DOHH2 (cell line): ENCODE measurements at regions not wholly inside any gene's neighbourhood (a gene's known extent, or its start where the extent isn't known, plus 50 kb on each side); places are given as distances from the start of the nearest gene placed in this dataset.

Source experiments
- H3F3A ChIP-seq: fragments of 200-600 bp; sonication (generic), shearing (Covaris generic); 2 replicates; pipeline ENCODE4 v1.6.0; 2016; ENCODE audit warnings: antibody characterized with exemption, mild to moderate bottlenecking; ENCODE audit not compliant: control insufficient read depth, insufficient read depth
- H3K27ac ChIP-seq: fragments of 200-600 bp; sonication (generic); 2 replicates; pipeline ENCODE4 v1.5.1; 2014; ENCODE audit warnings: low read depth, mild to moderate bottlenecking, low read length, moderate library complexity
- H3K27me3 ChIP-seq: fragments of 200-600 bp; sonication (generic); 2 replicates; pipeline ENCODE4 v1.6.1; 2014; ENCODE audit warnings: mild to moderate bottlenecking, low read length, mixed read lengths; ENCODE audit not compliant: control insufficient read depth
- H3K36me3 ChIP-seq: fragments of 200-600 bp; sonication (generic); 2 replicates; pipeline ENCODE4 v1.6.1; 2014; ENCODE audit warnings: mild to moderate bottlenecking, low read length, moderate library complexity, mixed read lengths; ENCODE audit not compliant: control insufficient read depth
- H3K4me1 ChIP-seq: fragments of 200-600 bp; sonication (generic); 2 replicates; pipeline ENCODE4 v1.6.1; 2014; ENCODE audit warnings: mild to moderate bottlenecking, low read length, mixed read lengths; ENCODE audit not compliant: control insufficient read depth
- H3K4me2 ChIP-seq: fragments of 200-600 bp; sonication (generic); 2 replicates; pipeline ENCODE4 v1.6.0; 2014; ENCODE audit warnings: mild to moderate bottlenecking, low read length, moderate library complexity
- H3K4me3 ChIP-seq: fragments of 200-600 bp; sonication (generic); 2 replicates; pipeline ENCODE4 v1.5.1; 2014; ENCODE audit warnings: mild to moderate bottlenecking, low read length, mixed read lengths
- H3K79me2 ChIP-seq: fragments of 200-600 bp; sonication (generic); 2 replicates; pipeline ENCODE4 v1.6.1; 2014; ENCODE audit warnings: mild to moderate bottlenecking, low read length, mixed read lengths; ENCODE audit not compliant: control insufficient read depth
- H3K9me2 ChIP-seq: fragments of 200-600 bp; sonication (generic); replicated peaks from 2 replicates; pipeline ENCODE4 v1.6.1; 2014; ENCODE audit warnings: mild to moderate bottlenecking, low read length, mixed read lengths; ENCODE audit not compliant: control insufficient read depth
- H3K9me3 ChIP-seq: fragments of 200-600 bp; sonication (generic); 2 replicates; pipeline ENCODE4 v1.6.1; 2014; ENCODE audit warnings: antibody characterized with exemption, low read length, mixed read lengths; ENCODE audit not compliant: control insufficient read depth, insufficient read depth
- H4K20me1 ChIP-seq: fragments of 200-600 bp; sonication (generic); 2 replicates; pipeline ENCODE4 v1.6.0; 2014; ENCODE audit warnings: low read depth, mild to moderate bottlenecking, antibody characterized with exemption, low read length, moderate library complexity; ENCODE audit not compliant: control insufficient read depth, insufficient read depth
- EZH2phosphoT487 ChIP-seq: fragments of 200-600 bp; sonication (generic); IDR thresholded peaks from 2 replicates; pipeline ENCODE4 v1.6.1; 2017; ENCODE audit warnings: borderline replicate concordance, mild to moderate bottlenecking, antibody characterized with exemption, low read length, moderate library complexity, mixed read lengths
- TF ChIP-seq, protein P1 (sequence below): fragments of 200-600 bp; sonication (generic); IDR thresholded peaks from one replicate; pipeline ENCODE4 v1.5.1; 2014; ENCODE audit warnings: antibody characterized with exemption, mild to moderate bottlenecking, low read depth, low read length; ENCODE audit not compliant: poor library complexity, severe bottlenecking

DNA sequence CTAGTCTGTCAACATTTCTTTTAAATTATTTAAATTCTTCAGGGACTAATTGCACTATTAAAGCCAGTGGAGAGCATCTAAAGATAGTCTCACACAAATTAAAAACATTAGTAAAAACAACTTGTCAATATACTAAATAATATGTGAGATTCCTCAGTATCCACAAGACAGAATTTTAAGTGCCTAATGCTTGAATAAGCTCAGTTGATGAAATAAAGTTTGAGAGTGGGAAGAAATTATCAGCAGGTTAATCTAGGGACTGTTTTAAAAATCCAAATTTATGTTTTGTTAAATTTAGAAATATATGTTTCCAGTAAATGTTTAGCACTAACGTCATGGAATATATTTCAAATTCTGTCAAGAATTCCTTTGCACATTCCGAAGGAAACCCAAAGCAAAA, 105.2 kb downstream of the SLC41A2 start:
- Histone ChIP-seq H3K36me3 (no peaks in the 10 kb centered on the region), H3K27me3 (no peaks in the 10 kb centered on the region), H3K9me2 (no peaks in the 10 kb centered on the region), H3K27ac (no peak overlapping the region), H3K4me3 (no peak overlapping the region), H4K20me1 (no peaks in the 10 kb centered on the region), H3K4me2 (no peak overlapping the region), H3K9me3 (no peaks in the 10 kb centered on the region), H3F3A (no peaks in the 10 kb centered on the region), H3K79me2 (no peaks in the 10 kb centered on the region), H3K4me1 (no peaks in the 10 kb centered on the region)
- TF ChIP-seq, protein P1, sequence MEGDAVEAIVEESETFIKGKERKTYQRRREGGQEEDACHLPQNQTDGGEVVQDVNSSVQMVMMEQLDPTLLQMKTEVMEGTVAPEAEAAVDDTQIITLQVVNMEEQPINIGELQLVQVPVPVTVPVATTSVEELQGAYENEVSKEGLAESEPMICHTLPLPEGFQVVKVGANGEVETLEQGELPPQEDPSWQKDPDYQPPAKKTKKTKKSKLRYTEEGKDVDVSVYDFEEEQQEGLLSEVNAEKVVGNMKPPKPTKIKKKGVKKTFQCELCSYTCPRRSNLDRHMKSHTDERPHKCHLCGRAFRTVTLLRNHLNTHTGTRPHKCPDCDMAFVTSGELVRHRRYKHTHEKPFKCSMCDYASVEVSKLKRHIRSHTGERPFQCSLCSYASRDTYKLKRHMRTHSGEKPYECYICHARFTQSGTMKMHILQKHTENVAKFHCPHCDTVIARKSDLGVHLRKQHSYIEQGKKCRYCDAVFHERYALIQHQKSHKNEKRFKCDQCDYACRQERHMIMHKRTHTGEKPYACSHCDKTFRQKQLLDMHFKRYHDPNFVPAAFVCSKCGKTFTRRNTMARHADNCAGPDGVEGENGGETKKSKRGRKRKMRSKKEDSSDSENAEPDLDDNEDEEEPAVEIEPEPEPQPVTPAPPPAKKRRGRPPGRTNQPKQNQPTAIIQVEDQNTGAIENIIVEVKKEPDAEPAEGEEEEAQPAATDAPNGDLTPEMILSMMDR = no peak
- TF ChIP-seq EZH2phosphoT487 = no peak

DNA sequence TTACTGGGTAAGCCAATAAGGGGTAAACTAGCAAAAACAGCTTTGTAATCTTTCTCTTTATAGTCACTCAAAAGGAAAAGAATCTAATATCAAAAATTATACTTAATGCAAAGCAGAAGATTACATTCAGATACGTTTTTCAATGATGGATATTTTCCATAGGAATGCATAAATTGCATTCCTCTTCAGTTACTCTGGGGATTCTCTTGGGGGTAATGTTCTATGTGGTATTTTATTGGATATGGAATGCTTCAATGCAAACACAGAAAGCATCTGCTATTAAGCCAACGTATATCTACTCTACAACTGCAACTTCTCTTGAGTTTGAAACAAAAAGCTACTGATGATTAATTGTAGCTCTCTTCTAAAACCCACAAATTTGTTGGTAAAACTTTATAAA, 106.0 kb downstream of the SLC41A2 start:
- H3K27me3 ChIP-seq = no peaks in the 10 kb centered on the region
- no peaks in the 10 kb centered on the region for H3K9me2 ChIP-seq
- no peak overlapping the region for H3K4me3 ChIP-seq
- H3F3A ChIP-seq = no peaks in the 10 kb centered on the region
- TF ChIP-seq EZH2phosphoT487 = no peak
- TF ChIP-seq, protein P1 = no peak
- H3K4me1 ChIP-seq = no peaks in the 10 kb centered on the region
- no peaks in the 10 kb centered on the region for H3K9me3 ChIP-seq
- no peak overlapping the region for H3K4me2 ChIP-seq
- H3K27ac ChIP-seq = no peak overlapping the region
- no peaks in the 10 kb centered on the region for H3K36me3 ChIP-seq
- H3K79me2 ChIP-seq = no peaks in the 10 kb centered on the region
- no peaks in the 10 kb centered on the region for H4K20me1 ChIP-seq

DNA sequence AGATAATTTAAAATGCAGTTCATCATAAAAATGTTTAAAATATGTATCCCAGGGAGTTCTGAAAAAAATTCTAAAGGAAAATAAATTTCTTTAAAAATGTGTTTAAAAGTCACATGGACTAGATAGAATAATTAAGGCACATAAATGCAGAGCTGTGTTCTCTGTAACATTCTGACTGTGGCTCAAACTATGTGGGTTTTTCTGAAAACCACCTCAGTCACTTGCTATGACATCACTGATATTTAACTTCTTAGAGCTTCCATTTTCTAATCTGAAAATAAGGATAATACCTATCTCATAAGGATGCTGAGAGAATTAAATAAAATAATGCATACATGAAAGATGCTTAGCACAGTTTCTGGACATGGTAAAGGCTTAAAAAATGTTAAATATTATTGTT, 107.3 kb downstream of the SLC41A2 start:
- H3K27me3 ChIP-seq = no peaks in the 10 kb centered on the region
- no peak overlapping the region for H3K4me2 ChIP-seq
- H3K36me3 ChIP-seq = no peaks in the 10 kb centered on the region
- H3K4me3 ChIP-seq = no peak overlapping the region
- H3K4me1 ChIP-seq = no peaks in the 10 kb centered on the region
- H3K79me2 ChIP-seq = no peaks in the 10 kb centered on the region
- H3K27ac ChIP-seq = no peak overlapping the region
- H3F3A ChIP-seq = no peaks in the 10 kb centered on the region
- no peaks in the 10 kb centered on the region for H4K20me1 ChIP-seq
- no peaks in the 10 kb centered on the region for H3K9me2 ChIP-seq
- no peak for TF ChIP-seq EZH2phosphoT487
- TF ChIP-seq, protein P1 = no peak
- no peaks in the 10 kb centered on the region for H3K9me3 ChIP-seq
